Cardiac muscle cell (in vitro differentiated cells and primary cell): ENCODE measurements at regions not wholly inside any gene's neighbourhood (a gene's known extent, or its start where the extent isn't known, plus 50 kb on each side); places are given as distances from the start of the nearest gene placed in this dataset.

Source experiments
- DNase-seq, 2 donors: peaks; one replicate each; pipeline versions ENCODE4 v3.0.0 to v3.0.0-alpha.2; 2010 to 2017; ENCODE audit warnings: low read depth in 1 of 2, low spot score in 1 of 2
- H3K27ac ChIP-seq: fragments of 200-600 bp; sonication (generic); 2 replicates; pipeline ENCODE4 v1.5.1; 2016
- H3K27me3 ChIP-seq: fragments of 200-600 bp; sonication (generic); 2 replicates; pipeline ENCODE4 v1.6.0; 2016; ENCODE audit warnings: control low read depth
- H3K36me3 ChIP-seq: fragments of 200-600 bp; sonication (generic); 2 replicates; pipeline ENCODE4 v1.5.1; 2016; ENCODE audit warnings: control low read depth
- H3K4me1 ChIP-seq: fragments of 200-600 bp; sonication (generic); 2 replicates; pipeline ENCODE4 v1.8.1; 2017; ENCODE audit warnings: low read depth, mild to moderate bottlenecking, mixed run types
- H3K4me3 ChIP-seq: fragments of 200-600 bp; sonication (generic); 2 replicates; pipeline ENCODE4 v1.5.1; 2016; ENCODE audit warnings: mild to moderate bottlenecking
- H3K9me3 ChIP-seq: fragments of 200-600 bp; sonication (generic); 2 replicates; pipeline ENCODE4 v1.5.1; 2017; ENCODE audit warnings: low read depth, mild to moderate bottlenecking, control low read depth
- CTCF ChIP-seq: IDR thresholded peaks from 2 replicates; pipeline ENCODE4 v1.5.1; 2012; ENCODE audit warnings: low read depth, mild to moderate bottlenecking, low read length

GRCh38 chr19:28915737-28916460, 297.1 kb downstream of the UQCRFS1 start:
- Histone ChIP-seq H3K4me3 (no peak overlapping the region), H3K9me3 (no peaks in the 10 kb centered on the region), H3K4me1 (no peaks in the 10 kb centered on the region), H3K36me3 (no peaks in the 10 kb centered on the region), H3K27ac (no peak overlapping the region), H3K27me3 (no peaks in the 10 kb centered on the region)
- DNase-seq: no peak
- no peak for TF ChIP-seq CTCF

- Histone ChIP-seq H3K36me3 (no peaks in the 10 kb centered on the region), H3K27me3 (no peaks in the 10 kb centered on the region), H3K4me3 (no peak overlapping the region), H3K4me1 (no peaks in the 10 kb centered on the region), H3K9me3 (no peaks in the 10 kb centered on the region), H3K27ac (no peak overlapping the region)
- DNase-seq: no peak
- TF ChIP-seq CTCF: no peak
Observed at GRCh38 chr19:28915202-28915601, 297.7 kb downstream of the UQCRFS1 start.

- Histone ChIP-seq H3K4me1 (no peaks in the 10 kb centered on the region), H3K36me3 (no peaks in the 10 kb centered on the region), H3K9me3 (no peaks in the 10 kb centered on the region), H3K27ac (no peak overlapping the region), H3K27me3 (no peaks in the 10 kb centered on the region), H3K4me3 (no peak overlapping the region)
- no peak for DNase-seq
- no peak for TF ChIP-seq CTCF
Observed at GRCh38 chr19:28914173-28914572, 298.8 kb downstream of the UQCRFS1 start.

- Histone ChIP-seq H3K27me3 (no peaks in the 10 kb centered on the region), H3K27ac (no peak overlapping the region), H3K9me3 (no peaks in the 10 kb centered on the region), H3K36me3 (no peaks in the 10 kb centered on the region), H3K4me3 (no peak overlapping the region), H3K4me1 (no peaks in the 10 kb centered on the region)
- no peak for TF ChIP-seq CTCF
- no peak for DNase-seq
Observed at GRCh38 chr19:28913626-28914025, 299.3 kb downstream of the UQCRFS1 start.

GRCh38 chr19:28908941-28909340, 304.0 kb downstream of the UQCRFS1 start:
- DNase-seq: no peak
- Histone ChIP-seq H3K4me3 (no peak overlapping the region), H3K27ac (no peak overlapping the region), H3K4me1 (no peaks in the 10 kb centered on the region), H3K9me3 (no peaks in the 10 kb centered on the region), H3K27me3 (no peaks in the 10 kb centered on the region), H3K36me3 (no peaks in the 10 kb centered on the region)
- TF ChIP-seq CTCF: no peak
